H1 (cell line): ENCODE measurements at regions not wholly inside any gene's neighbourhood (a gene's known extent, or its start where the extent isn't known, plus 50 kb on each side); places are given as distances from the start of the nearest gene placed in this dataset.

Source experiments
- CTCF ChIA-PET: fragments of 300-600 bp; sonication (Branson Sonifier 250); formaldehyde crosslinking; loops from one replicate; lab custom pipeline; 2021; ENCODE audit not compliant: partially characterized antibody; lab: Charles Lee
- POLR2A ChIA-PET: fragments of 300-600 bp; sonication (Branson Sonifier 250); formaldehyde crosslinking; loops from one replicate; lab custom pipeline; 2021; ENCODE audit warnings: inconsistent platforms; ENCODE audit not compliant: partially characterized antibody; lab: Charles Lee
- DNase-seq, 2 experiments: peaks; one replicate each; pipeline versions ENCODE4 v3.0.0 to v3.0.0-alpha.2; 2010 to 2022; ENCODE audit warnings: low spot score in 2 of 2, low read depth in 1 of 2, mixed read lengths in 1 of 2
- FAIRE-seq: peaks from 2 replicates; lab custom pipeline; 2011; peaks lifted over from hg19 to GRCh38; lab: Jason Lieb, UNC
- H2AFZ ChIP-seq: 2 replicates; pipeline ENCODE4 v1.8.1; 2012; ENCODE audit warnings: low read length, inconsistent platforms
- H2AK5ac ChIP-seq: 2 replicates; pipeline ENCODE4 v1.6.1; 2013; ENCODE audit warnings: low read depth, low read length
- H2BK120ac ChIP-seq: replicated peaks from 2 replicates; pipeline ENCODE3; 2013; ENCODE audit warnings: low read depth, low read length, inconsistent platforms
- H2BK12ac ChIP-seq: 2 replicates; pipeline ENCODE4 v1.6.1; 2013; ENCODE audit warnings: low read depth, low read length
- H2BK15ac ChIP-seq: 2 replicates; pipeline ENCODE4 v1.6.1; 2013; ENCODE audit warnings: low read length
- H2BK20ac ChIP-seq: 2 replicates; pipeline ENCODE4 v1.6.1; 2013; ENCODE audit warnings: low read length
- H2BK5ac ChIP-seq: 2 replicates; pipeline ENCODE4 v1.6.1; 2013; ENCODE audit warnings: low read depth, low read length
- H3K14ac ChIP-seq: 2 replicates; pipeline ENCODE4 v1.6.1; 2013; ENCODE audit warnings: inconsistent platforms; ENCODE audit not compliant: insufficient read length
- H3K18ac ChIP-seq: 2 replicates; pipeline ENCODE4 v1.6.1; 2013; ENCODE audit warnings: low read length; ENCODE audit errors: extremely low read depth
- H3K23ac ChIP-seq: 2 replicates; pipeline ENCODE4 v1.6.1; 2013; ENCODE audit warnings: inconsistent platforms; ENCODE audit not compliant: insufficient read length
- H3K23me2 ChIP-seq: 2 replicates; pipeline ENCODE4 v1.6.1; 2013; ENCODE audit warnings: low read depth, low read length
- H3K27ac ChIP-seq: 2 replicates; pipeline ENCODE4 v1.6.1; 2011; ENCODE audit warnings: low read depth, low read length, inconsistent platforms
- H3K27me3 ChIP-seq, 4 experiments: replicated peaks in 1 of 4; 1 replicate in 1 of 4; 2 replicates in 3 of 4; pipeline versions ENCODE4 v1.6.1 to v1.8.1; 2011 to 2013; ENCODE audit warnings: low read length in 3 of 4, mild to moderate bottlenecking in 3 of 4, inconsistent platforms in 2 of 4, mixed read lengths in 2 of 4, moderate library complexity in 1 of 4; ENCODE audit not compliant: control insufficient read depth in 3 of 4, insufficient read depth in 3 of 4; ENCODE audit errors: extremely low read depth in 1 of 4
- H3K36me3 ChIP-seq, 4 experiments: 2 replicates each; pipeline versions ENCODE4 v1.6.1 to v1.8.1; 2011 to 2013; ENCODE audit warnings: mild to moderate bottlenecking in 4 of 4, low read length in 3 of 4, moderate library complexity in 2 of 4, control low read depth in 1 of 4, inconsistent platforms in 1 of 4; ENCODE audit not compliant: insufficient read depth in 4 of 4, control insufficient read depth in 2 of 4
- H3K4ac ChIP-seq: replicated peaks from 2 replicates; pipeline ENCODE3; 2013; ENCODE audit warnings: low read length, low read depth, mixed read lengths, inconsistent platforms; ENCODE audit not compliant: insufficient read length
- H3K4me1 ChIP-seq, 4 experiments: replicated peaks in 1 of 4; 1 replicate in 1 of 4; 2 replicates in 3 of 4; pipeline versions ENCODE4 v1.6.1 to v1.8.1; 2011 to 2013; ENCODE audit warnings: low read length in 3 of 4, inconsistent platforms in 2 of 4, mixed read lengths in 1 of 4; ENCODE audit not compliant: insufficient read depth in 4 of 4, control insufficient read depth in 3 of 4
- H3K4me2 ChIP-seq, 2 experiments: 2 replicates each; pipeline versions ENCODE4 v1.6.1 to v1.8.1; 2011 to 2013; ENCODE audit warnings: low read depth in 2 of 2, low read length in 2 of 2, control low read depth in 1 of 2, inconsistent platforms in 1 of 2, mild to moderate bottlenecking in 1 of 2; ENCODE audit not compliant: insufficient read depth in 1 of 2
- H3K4me3 ChIP-seq, 4 experiments: fragments of 200-600, 300-600 bp in 1 of 4; sonication (generic), shearing (Covaris generic), sonication (Bioruptor Twin) in 1 of 4; 2 replicates each; pipeline versions ENCODE4 v1.5.1 to v1.8.1; 2011 to 2016; ENCODE audit warnings: low read length in 4 of 4, low read depth in 3 of 4, control low read depth in 2 of 4, inconsistent platforms in 2 of 4, mild to moderate bottlenecking in 2 of 4, mixed read lengths in 1 of 4, moderate library complexity in 1 of 4; ENCODE audit not compliant: insufficient read depth in 2 of 4; ENCODE audit errors: extremely low read depth in 1 of 4
- H3K56ac ChIP-seq: replicated peaks from 2 replicates; pipeline ENCODE3; 2013; ENCODE audit warnings: low read depth, mild to moderate bottlenecking, mixed read lengths, low read length, inconsistent platforms; ENCODE audit not compliant: insufficient read length
- H3K79me1 ChIP-seq: 2 replicates; pipeline ENCODE4 v1.6.1; 2013; ENCODE audit warnings: low read depth, low read length, control low read depth
- H3K79me2 ChIP-seq, 2 experiments: 2 replicates each; pipeline versions ENCODE4 v1.6.1 to v1.8.1; 2012 to 2013; ENCODE audit warnings: low read length in 2 of 2, mild to moderate bottlenecking in 2 of 2, inconsistent platforms in 1 of 2; ENCODE audit not compliant: insufficient read depth in 2 of 2, control insufficient read depth in 1 of 2
- H3K9ac ChIP-seq, 4 experiments: replicated peaks in 1 of 4; 1 replicate in 1 of 4; 2 replicates in 3 of 4; pipeline versions ENCODE4 v1.6.1 to v1.8.1; 2011 to 2013; ENCODE audit warnings: low read depth in 3 of 4, low read length in 3 of 4, control low read depth in 2 of 4, mild to moderate bottlenecking in 2 of 4, moderate library complexity in 2 of 4, inconsistent platforms in 1 of 4; ENCODE audit errors: extremely low read depth in 1 of 4
- H3K9me3 ChIP-seq, 2 experiments: 2 replicates each; pipeline versions ENCODE4 v1.6.1 to v1.8.1; 2012 to 2013; ENCODE audit warnings: mild to moderate bottlenecking in 2 of 2, moderate library complexity in 2 of 2, control low read depth in 1 of 2, inconsistent platforms in 1 of 2, low read depth in 1 of 2, low read length in 1 of 2, mixed read lengths in 1 of 2; ENCODE audit not compliant: insufficient read depth in 2 of 2
- H4K20me1 ChIP-seq, 2 experiments: replicated peaks in 1 of 2; 2 replicates each; pipeline versions ENCODE3 to v1.8.1; 2011 to 2013; ENCODE audit warnings: inconsistent platforms in 2 of 2, low read length in 2 of 2, mild to moderate bottlenecking in 1 of 2; ENCODE audit not compliant: insufficient read depth in 2 of 2, control insufficient read depth in 1 of 2
- H4K5ac ChIP-seq: 2 replicates; pipeline ENCODE4 v1.6.1; 2013; ENCODE audit warnings: low read length, low read depth, mixed read lengths, inconsistent platforms; ENCODE audit not compliant: insufficient read length
- H4K8ac ChIP-seq: 2 replicates; pipeline ENCODE4 v1.8.0; 2013; ENCODE audit warnings: mild to moderate bottlenecking, moderate library complexity, low read length, inconsistent platforms; ENCODE audit not compliant: insufficient read depth; ENCODE audit errors: extremely low read depth
- H4K91ac ChIP-seq: replicated peaks from 2 replicates; pipeline ENCODE3; 2013; ENCODE audit warnings: low read length, mixed read lengths, inconsistent platforms; ENCODE audit not compliant: insufficient read length
- BCL11A ChIP-seq, 2 experiments: IDR thresholded peaks; one replicate each; pipeline ENCODE4 v1.6.1; 2011; ENCODE audit warnings: low read depth in 2 of 2, low read length in 2 of 2, mild to moderate bottlenecking in 2 of 2
- CBX8 ChIP-seq: fragments of 300-800, 300-1000 bp; sonication (generic); IDR thresholded peaks from 2 replicates; pipeline ENCODE4 v1.7.1; 2016; ENCODE audit warnings: low read depth, low read length, borderline replicate concordance
- CTBP2 ChIP-seq: IDR thresholded peaks from 2 replicates; pipeline ENCODE4 v1.7.0; 2011; ENCODE audit warnings: borderline replicate concordance, mild to moderate bottlenecking, moderate library complexity, mixed read lengths, low read length; ENCODE audit not compliant: insufficient read depth, insufficient read length
- JUND ChIP-seq: IDR thresholded peaks from 2 replicates; pipeline ENCODE4 v1.6.1; 2011; ENCODE audit warnings: mild to moderate bottlenecking, improper control_type of control experiment, low read length
- POLR2A ChIP-seq, 2 experiments: IDR thresholded peaks; 1 replicate in 1 of 2; 2 replicates in 1 of 2; pipeline ENCODE4 v1.6.1; 2011; ENCODE audit warnings: low read depth in 2 of 2, low read length in 2 of 2, mild to moderate bottlenecking in 2 of 2; ENCODE audit errors: control extremely low read depth in 1 of 2
- SIN3A ChIP-seq, 2 experiments: IDR thresholded peaks in 1 of 2; conservative IDR thresholded peaks in 1 of 2; 2 replicates each; pipeline ENCODE4 v1.6.1; 2011 to 2012; ENCODE audit warnings: low read length in 2 of 2, improper control_type of control experiment in 1 of 2, low read depth in 1 of 2, mild to moderate bottlenecking in 1 of 2
- SIX5 ChIP-seq: IDR thresholded peaks from 2 replicates; pipeline ENCODE4 v1.6.1; 2011; ENCODE audit warnings: mild to moderate bottlenecking, low read depth, low read length
- SP1 ChIP-seq: IDR thresholded peaks from 2 replicates; pipeline ENCODE4 v1.6.1; 2011; ENCODE audit warnings: low read depth, low read length
- SP4 ChIP-seq: IDR thresholded peaks from 2 replicates; pipeline ENCODE4 v1.6.1; 2012; ENCODE audit warnings: low read length, inconsistent platforms
- TAF1 ChIP-seq: IDR thresholded peaks from 2 replicates; pipeline ENCODE4 v1.6.1; 2011; ENCODE audit warnings: mild to moderate bottlenecking, low read depth, low read length
- WGBS, 2 experiments: shearing (Covaris generic) in 1 of 2; methylation state at CpG; one replicate each; pipeline versions ENCODE4 v1.1.6 to v1.1.7; 2013 to 2015; ENCODE audit warnings: low lambda C conversion rate in 2 of 2, mixed read lengths in 2 of 2, inconsistent platforms in 1 of 2, low coverage in 1 of 2, missing lambda C conversion rate in 1 of 2; ENCODE audit not compliant: insufficient replicate concordance in 2 of 2, insufficient coverage in 1 of 2, insufficient read length in 1 of 2; ENCODE audit errors: extremely low coverage in 1 of 2, missing lambda C conversion rate in 1 of 2; 5-methylcytosine and 5-hydroxymethylcytosine counted together
- TF ChIP-seq, protein P1 (sequence below): IDR thresholded peaks from 2 replicates; pipeline ENCODE4 v1.6.1; 2011; ENCODE audit warnings: low read length, improper control_type of control experiment

DNA sequence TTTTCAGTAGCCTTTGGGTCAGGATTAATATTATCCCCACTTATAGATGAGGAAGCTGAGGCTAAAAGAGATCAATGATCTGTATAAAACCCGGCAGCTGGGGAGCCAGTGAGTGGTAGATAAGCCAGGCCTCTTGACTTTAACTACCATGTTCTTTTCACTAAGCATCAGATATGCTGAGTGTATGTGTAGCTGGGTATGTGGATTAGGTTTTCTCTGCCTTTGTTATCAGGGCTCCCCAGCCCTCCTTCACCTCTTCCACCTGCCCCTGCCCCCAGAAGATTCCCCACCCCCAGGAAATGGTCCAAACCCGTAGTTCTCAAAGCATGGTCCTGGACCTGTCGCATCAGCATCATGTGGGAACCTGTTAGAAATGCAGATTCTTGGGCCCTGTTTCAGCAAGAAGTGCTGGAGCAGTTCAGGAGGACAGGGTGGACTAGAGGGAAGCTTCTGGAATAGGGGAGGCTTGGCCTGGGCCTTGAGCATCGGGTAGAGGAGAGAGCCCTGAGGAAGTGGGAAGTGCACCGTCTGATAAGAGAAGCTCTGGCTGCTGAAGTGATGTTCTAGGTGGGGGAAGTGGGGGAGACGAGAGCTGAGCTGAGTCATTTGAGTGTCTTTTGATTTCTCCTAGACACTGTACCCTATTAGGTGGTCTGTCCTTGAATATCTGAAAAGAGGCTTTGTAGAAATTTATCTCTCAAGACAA, 101.3 kb downstream of the HIF1AN start:
- DNase-seq (no peak), FAIRE-seq (no peak)
- no peaks in the 10 kb centered on the region for H3K36me3 ChIP-seq
- POLR2A ChIA-PET, result interaction anchor here (0.6 to 1.6 kb wide), 3 partner anchors 8 to 875 kb away, joined by 3 to 5 read pairs (median 4); no protein-coding TSS in a partner anchor
- no peak overlapping the region for H3K4me2 ChIP-seq
- no peak overlapping the region for H3K4ac ChIP-seq
- no peak overlapping the region for H3K56ac ChIP-seq
- H3K27me3 ChIP-seq, result peaks cover 0 to 6% (median 2%) of the 10 kb centered on the region in 4 experiments; a peak in 1 of 7 replicates
- H3K79me2 ChIP-seq, result no peaks in the 10 kb centered on the region
- H3K23ac ChIP-seq, result no peak overlapping the region
- no peak overlapping the region for H2BK120ac ChIP-seq
- H4K91ac ChIP-seq, result no peak overlapping the region
- 83% methylated on average over 6 of the region's 6 CpGs; no CpG with 5 or more reads in 1 of the 2 experiments for WGBS, 2 experiments
- no peaks in the 10 kb centered on the region for H3K23me2 ChIP-seq
- H3K9me3 ChIP-seq, result no peaks in the 10 kb centered on the region
- no peaks in the 10 kb centered on the region for H3K79me1 ChIP-seq
- peaks cover 7 to 14% (median 11%) of the 10 kb centered on the region in 4 experiments for H3K4me1 ChIP-seq
- no peak overlapping the region for H3K18ac ChIP-seq
- no peak overlapping the region for H2BK12ac ChIP-seq
- no peaks in the 10 kb centered on the region for H4K20me1 ChIP-seq
- H2BK20ac ChIP-seq, result no peak overlapping the region
- no peak overlapping the region for H2BK15ac ChIP-seq
- no peak overlapping the region for H2AFZ ChIP-seq
- no peak overlapping the region for H2BK5ac ChIP-seq
- H4K5ac ChIP-seq, result no peak overlapping the region
- H3K9ac ChIP-seq, result no peak overlapping the region
- H3K4me3 ChIP-seq, result no peak overlapping the region
- CTCF ChIA-PET, result interaction anchor here (0.7 to 6.1 kb wide), 24 partner anchors 10 to 277 kb away, joined by 3 to 70 read pairs (median 4); no protein-coding TSS in a partner anchor
- H2AK5ac ChIP-seq, result no peak overlapping the region
- no peak overlapping the region for H4K8ac ChIP-seq
- no peak overlapping the region for H3K14ac ChIP-seq
- no peak overlapping the region for H3K27ac ChIP-seq
- TF ChIP-seq POLR2A (IDR thresholded peaks at IDR 0.05; ENCODE audit: control extremely low read depth in 1 of 2, low read depth in 2 of 2, low read length in 2 of 2), result no peak
- no peak for TF ChIP-seq CTBP2
- no peak for TF ChIP-seq SP1
- no peak for TF ChIP-seq SIX5
- no peak for TF ChIP-seq JUND
- TF ChIP-seq, protein P1, sequence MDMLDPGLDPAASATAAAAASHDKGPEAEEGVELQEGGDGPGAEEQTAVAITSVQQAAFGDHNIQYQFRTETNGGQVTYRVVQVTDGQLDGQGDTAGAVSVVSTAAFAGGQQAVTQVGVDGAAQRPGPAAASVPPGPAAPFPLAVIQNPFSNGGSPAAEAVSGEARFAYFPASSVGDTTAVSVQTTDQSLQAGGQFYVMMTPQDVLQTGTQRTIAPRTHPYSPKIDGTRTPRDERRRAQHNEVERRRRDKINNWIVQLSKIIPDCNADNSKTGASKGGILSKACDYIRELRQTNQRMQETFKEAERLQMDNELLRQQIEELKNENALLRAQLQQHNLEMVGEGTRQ, result no peak
- TF ChIP-seq SIN3A (conservative IDR thresholded peaks at IDR 0.05 in 1 of 2, IDR thresholded peaks at IDR 0.05 in 1 of 2; ENCODE audit: low read depth in 1 of 2, low read length in 2 of 2), result no peak
- no peak for TF ChIP-seq SP4
- no peak for TF ChIP-seq BCL11A (IDR thresholded peaks at IDR 0.05; ENCODE audit: low read depth in 2 of 2, low read length in 2 of 2)
- TF ChIP-seq CBX8, result no peak
- TF ChIP-seq TAF1, result no peak
